ENCODE measurements at regions not wholly inside any gene's neighbourhood (a gene's known extent, or its start where the extent isn't known, plus 50 kb on each side); places are given as distances from the start of the nearest gene placed in this dataset.

GRCh38 chr19:27719034-27719433, 1493.9 kb downstream of the UQCRFS1 start:
- TF ChIP-seq POLR2A (IDR thresholded peaks at IDR 0.05; ENCODE audit: low read depth, low read length) (no peak), ZNF274 (IDR thresholded peaks at IDR 0.05; ENCODE audit: insufficient read depth, insufficient read length) (no peak), MTA3 (IDR thresholded peaks at IDR 0.05; ENCODE audit: borderline replicate concordance, low read length) (no peak), ZSCAN29 (IDR thresholded peaks at IDR 0.05) (no peak), YY1 (IDR thresholded peaks at IDR 0.05; ENCODE audit: low read depth, low read length) (no peak), SIX5 (IDR thresholded peaks at IDR 0.05; ENCODE audit: low read depth, low read length, severe bottlenecking) (no peak)
- TF ChIP-seq, protein P1, sequence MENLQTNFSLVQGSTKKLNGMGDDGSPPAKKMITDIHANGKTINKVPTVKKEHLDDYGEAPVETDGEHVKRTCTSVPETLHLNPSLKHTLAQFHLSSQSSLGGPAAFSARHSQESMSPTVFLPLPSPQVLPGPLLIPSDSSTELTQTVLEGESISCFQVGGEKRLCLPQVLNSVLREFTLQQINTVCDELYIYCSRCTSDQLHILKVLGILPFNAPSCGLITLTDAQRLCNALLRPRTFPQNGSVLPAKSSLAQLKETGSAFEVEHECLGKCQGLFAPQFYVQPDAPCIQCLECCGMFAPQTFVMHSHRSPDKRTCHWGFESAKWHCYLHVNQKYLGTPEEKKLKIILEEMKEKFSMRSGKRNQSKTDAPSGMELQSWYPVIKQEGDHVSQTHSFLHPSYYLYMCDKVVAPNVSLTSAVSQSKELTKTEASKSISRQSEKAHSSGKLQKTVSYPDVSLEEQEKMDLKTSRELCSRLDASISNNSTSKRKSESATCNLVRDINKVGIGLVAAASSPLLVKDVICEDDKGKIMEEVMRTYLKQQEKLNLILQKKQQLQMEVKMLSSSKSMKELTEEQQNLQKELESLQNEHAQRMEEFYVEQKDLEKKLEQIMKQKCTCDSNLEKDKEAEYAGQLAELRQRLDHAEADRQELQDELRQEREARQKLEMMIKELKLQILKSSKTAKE (IDR thresholded peaks at IDR 0.05; ENCODE audit: low read depth, poor library complexity, severe bottlenecking): no peak
